Neural cell (in vitro differentiated cells): ENCODE measurements at regions not wholly inside any gene's neighbourhood (a gene's known extent, or its start where the extent isn't known, plus 50 kb on each side); places are given as distances from the start of the nearest gene placed in this dataset.

Source experiments
- MXI1 ChIP-seq: fragments of 450-650 bp; conservative IDR thresholded peaks from 2 replicates; pipeline ENCODE4 v1.6.1; 2014; ENCODE audit warnings: antibody characterized with exemption, mild to moderate bottlenecking; ENCODE audit not compliant: poor library complexity, severe bottlenecking
- TF ChIP-seq, protein P1 (sequence below): fragments of 450-650 bp; IDR thresholded peaks from 2 replicates; pipeline ENCODE4 v1.5.1; 2014; ENCODE audit warnings: antibody characterized with exemption, mild to moderate bottlenecking, moderate library complexity; ENCODE audit not compliant: poor library complexity, severe bottlenecking

DNA sequence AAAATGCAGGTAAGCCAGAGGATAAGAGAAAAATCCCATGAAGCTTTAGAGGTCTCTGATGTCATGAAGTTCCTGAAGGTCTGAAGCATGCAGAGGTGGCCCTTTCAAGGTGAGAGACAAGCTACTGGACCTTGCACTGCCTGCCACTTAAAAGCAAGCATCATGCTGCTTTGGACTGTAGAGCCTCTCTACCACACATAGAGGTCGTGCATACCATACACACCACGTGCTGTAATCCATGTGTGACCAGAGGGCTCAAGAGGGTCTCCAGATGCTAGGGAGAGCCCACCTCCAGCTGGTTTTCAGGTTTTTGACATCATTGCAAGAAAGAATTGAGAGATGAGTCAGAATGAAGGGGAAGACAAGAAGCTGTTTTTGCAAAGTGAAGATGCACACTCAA is 436.4 kb downstream of the TCERG1L start:
- TF ChIP-seq, protein P1, sequence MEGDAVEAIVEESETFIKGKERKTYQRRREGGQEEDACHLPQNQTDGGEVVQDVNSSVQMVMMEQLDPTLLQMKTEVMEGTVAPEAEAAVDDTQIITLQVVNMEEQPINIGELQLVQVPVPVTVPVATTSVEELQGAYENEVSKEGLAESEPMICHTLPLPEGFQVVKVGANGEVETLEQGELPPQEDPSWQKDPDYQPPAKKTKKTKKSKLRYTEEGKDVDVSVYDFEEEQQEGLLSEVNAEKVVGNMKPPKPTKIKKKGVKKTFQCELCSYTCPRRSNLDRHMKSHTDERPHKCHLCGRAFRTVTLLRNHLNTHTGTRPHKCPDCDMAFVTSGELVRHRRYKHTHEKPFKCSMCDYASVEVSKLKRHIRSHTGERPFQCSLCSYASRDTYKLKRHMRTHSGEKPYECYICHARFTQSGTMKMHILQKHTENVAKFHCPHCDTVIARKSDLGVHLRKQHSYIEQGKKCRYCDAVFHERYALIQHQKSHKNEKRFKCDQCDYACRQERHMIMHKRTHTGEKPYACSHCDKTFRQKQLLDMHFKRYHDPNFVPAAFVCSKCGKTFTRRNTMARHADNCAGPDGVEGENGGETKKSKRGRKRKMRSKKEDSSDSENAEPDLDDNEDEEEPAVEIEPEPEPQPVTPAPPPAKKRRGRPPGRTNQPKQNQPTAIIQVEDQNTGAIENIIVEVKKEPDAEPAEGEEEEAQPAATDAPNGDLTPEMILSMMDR = no peak
- no peak for TF ChIP-seq MXI1
